Right lobe of liver (tissue), 4 donors: ENCODE measurements at regions not wholly inside any gene's neighbourhood (a gene's known extent, or its start where the extent isn't known, plus 50 kb on each side); places are given as distances from the start of the nearest gene placed in this dataset.

Source experiments
- POLR2A ChIP-seq: fragments of 450-650 bp; IDR thresholded peaks from one replicate; pipeline ENCODE4 v1.6.1; 2017; ENCODE audit warnings: antibody characterized with exemption, mild to moderate bottlenecking
- TF ChIP-seq, protein P1 (sequence below), 4 donors: fragments of 200-600 bp in 3 of 4; fragments of 450-650 bp in 1 of 4; IDR thresholded peaks; one replicate each; pipeline versions ENCODE4 v1.5.1 to v1.8.0; 2016 to 2022; ENCODE audit warnings: antibody characterized with exemption in 4 of 4, mild to moderate bottlenecking in 2 of 4
- donor health status: DM: no; HTN: no; CAD: no.
- donor health status: DM: no; HTN: no; CAD: no.
- donor health status: DM: no; HTN: yes; CAD: no.

DNA sequence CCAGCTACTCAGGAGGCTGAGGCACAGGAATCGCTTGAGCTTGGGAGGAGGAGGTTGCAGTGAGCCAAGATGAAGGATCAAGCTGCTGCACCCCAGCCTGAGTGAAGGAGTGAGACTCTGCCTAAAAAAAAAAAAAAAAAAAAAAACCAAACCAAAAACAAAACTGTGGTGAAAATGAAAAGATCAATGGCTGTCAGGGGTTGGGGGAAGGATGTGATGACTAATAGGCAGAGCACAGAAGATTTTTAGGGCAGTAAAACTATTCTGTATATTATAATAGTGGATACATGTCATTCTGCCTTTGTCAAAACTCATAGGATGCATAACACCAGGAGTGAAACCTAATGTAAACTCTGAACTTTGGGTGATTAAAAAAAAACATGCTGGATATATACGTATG lies 69.9 kb upstream of the ELOVL6 start:
- no peak for TF ChIP-seq POLR2A
- TF ChIP-seq, protein P1, sequence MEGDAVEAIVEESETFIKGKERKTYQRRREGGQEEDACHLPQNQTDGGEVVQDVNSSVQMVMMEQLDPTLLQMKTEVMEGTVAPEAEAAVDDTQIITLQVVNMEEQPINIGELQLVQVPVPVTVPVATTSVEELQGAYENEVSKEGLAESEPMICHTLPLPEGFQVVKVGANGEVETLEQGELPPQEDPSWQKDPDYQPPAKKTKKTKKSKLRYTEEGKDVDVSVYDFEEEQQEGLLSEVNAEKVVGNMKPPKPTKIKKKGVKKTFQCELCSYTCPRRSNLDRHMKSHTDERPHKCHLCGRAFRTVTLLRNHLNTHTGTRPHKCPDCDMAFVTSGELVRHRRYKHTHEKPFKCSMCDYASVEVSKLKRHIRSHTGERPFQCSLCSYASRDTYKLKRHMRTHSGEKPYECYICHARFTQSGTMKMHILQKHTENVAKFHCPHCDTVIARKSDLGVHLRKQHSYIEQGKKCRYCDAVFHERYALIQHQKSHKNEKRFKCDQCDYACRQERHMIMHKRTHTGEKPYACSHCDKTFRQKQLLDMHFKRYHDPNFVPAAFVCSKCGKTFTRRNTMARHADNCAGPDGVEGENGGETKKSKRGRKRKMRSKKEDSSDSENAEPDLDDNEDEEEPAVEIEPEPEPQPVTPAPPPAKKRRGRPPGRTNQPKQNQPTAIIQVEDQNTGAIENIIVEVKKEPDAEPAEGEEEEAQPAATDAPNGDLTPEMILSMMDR (IDR thresholded peaks at IDR 0.05) = no peak
